ENCODE measurements at regions not wholly inside any gene's neighbourhood (a gene's known extent, or its start where the extent isn't known, plus 50 kb on each side); places are given as distances from the start of the nearest gene placed in this dataset.

DNA sequence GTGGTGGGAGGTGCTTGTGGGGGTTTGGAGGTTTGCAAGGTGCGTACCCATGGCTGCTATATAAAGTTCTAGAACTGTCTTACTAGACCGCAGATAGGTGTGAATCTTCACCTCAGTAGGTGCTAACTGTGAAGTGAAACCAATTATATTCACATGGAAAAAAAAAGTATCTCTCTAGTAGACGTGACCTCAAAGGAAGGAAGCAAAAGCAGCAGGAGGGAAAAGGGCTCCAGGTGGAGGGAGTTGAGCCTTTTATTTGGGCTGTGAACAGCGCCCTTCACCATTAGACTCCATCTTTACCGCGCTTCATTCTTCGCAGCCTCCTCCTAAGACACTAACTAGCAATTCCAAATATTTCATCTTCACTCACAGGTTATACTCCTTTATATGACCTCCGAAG lies 129.8 kb downstream of the TBX19 start:
- H3K36me3 ChIP-seq (ENCODE audit: control insufficient read depth, insufficient read depth, low read length), result no peaks in the 10 kb centered on the region
- no peak overlapping the region for H2BK5ac ChIP-seq (ENCODE audit: low read depth, low read length, poor library complexity, severe bottlenecking)
- BruUV-seq (replicated peaks), result no TSS peak
- H3K79me1 ChIP-seq (ENCODE audit: low read depth in 1 of 2, low read length in 2 of 2), result no peaks in the 10 kb centered on the region
- TF ChIP-seq SMC3 (IDR thresholded peaks at IDR 0.05; ENCODE audit: low read depth, low read length) (no peak), BHLHE40 (IDR thresholded peaks at IDR 0.05; ENCODE audit: low read depth, low read length) (no peak), CHD1 (IDR thresholded peaks at IDR 0.05; ENCODE audit: low read depth, low read length) (no peak)
- TF ChIP-seq, protein P1, sequence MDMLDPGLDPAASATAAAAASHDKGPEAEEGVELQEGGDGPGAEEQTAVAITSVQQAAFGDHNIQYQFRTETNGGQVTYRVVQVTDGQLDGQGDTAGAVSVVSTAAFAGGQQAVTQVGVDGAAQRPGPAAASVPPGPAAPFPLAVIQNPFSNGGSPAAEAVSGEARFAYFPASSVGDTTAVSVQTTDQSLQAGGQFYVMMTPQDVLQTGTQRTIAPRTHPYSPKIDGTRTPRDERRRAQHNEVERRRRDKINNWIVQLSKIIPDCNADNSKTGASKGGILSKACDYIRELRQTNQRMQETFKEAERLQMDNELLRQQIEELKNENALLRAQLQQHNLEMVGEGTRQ (IDR thresholded peaks at IDR 0.05; ENCODE audit: low read depth, low read length), result no peak
- H2AFZ ChIP-seq (replicated peaks; ENCODE audit: low read length, poor library complexity), result no peak overlapping the region
- H3K9me1 ChIP-seq (ENCODE audit: insufficient read depth, low read length), result no peaks in the 10 kb centered on the region
- intact Hi-C loops (cut with micrococcal nuclease), result no loop called here
- in situ Hi-C loops (cut with MboI; ENCODE audit: low sequenced_read_pairs), result no loop called here
- H3K4me1 ChIP-seq (ENCODE audit: control insufficient read depth, insufficient read depth, low read length), result no peaks in the 10 kb centered on the region
- H3K27ac ChIP-seq (ENCODE audit: insufficient read depth, low read length), result no peak overlapping the region
- DNase-seq (no peak), ATAC-seq (ENCODE audit: low read depth) (no peak)
- dilution Hi-C loops (cut with HindIII; ENCODE audit: low sequenced_read_pairs, unreplicated experiment), result no loop called here
- H2BK120ac ChIP-seq (ENCODE audit: low read depth, low read length), result no peak overlapping the region
- H2AK5ac ChIP-seq (ENCODE audit: low read depth, low read length), result no peak overlapping the region
- H3K9me3 ChIP-seq (ENCODE audit: control insufficient read depth, insufficient read depth, low read length), result no peaks in the 10 kb centered on the region
- POLR2A ChIA-PET (ENCODE audit: unreplicated experiment), result no interaction called here
- no peaks in the 10 kb centered on the region for H3K27me3 ChIP-seq (ENCODE audit: control insufficient read depth, insufficient read depth, low read length)
- no peak overlapping the region for H3K18ac ChIP-seq (ENCODE audit: low read depth, low read length)
- 100% methylated on average over 3 of the region's 8 CpGs; no CpG with 5 or more reads in 1 of the 2 experiments for WGBS, 2 experiments (ENCODE audit: extremely low coverage in 2 of 2, insufficient read length in 1 of 2)
- H4K5ac ChIP-seq (ENCODE audit: low read depth, low read length), result no peak overlapping the region
- no peak overlapping the region for H3K56ac ChIP-seq (ENCODE audit: extremely low read depth, insufficient read depth, low read length)
- no peak overlapping the region for H2BK15ac ChIP-seq (ENCODE audit: low read depth, low read length)
- no peak overlapping the region for H2AK9ac ChIP-seq (replicated peaks; ENCODE audit: low read depth, low read length, poor library complexity)
- H3K4me3 ChIP-seq (ENCODE audit: insufficient read depth, low read depth, low read length), result no peak overlapping the region
- H2BK20ac ChIP-seq (ENCODE audit: low read depth, low read length), result no peak overlapping the region
- no peak overlapping the region for H4K8ac ChIP-seq (ENCODE audit: low read depth in 2 of 2, low read length in 2 of 2)
- no peak overlapping the region for H3K23ac ChIP-seq (ENCODE audit: low read depth, low read length)
- no peaks in the 10 kb centered on the region for H4K20me1 ChIP-seq (ENCODE audit: insufficient read depth, low read length)
- no peak overlapping the region for H4K91ac ChIP-seq (ENCODE audit: insufficient read depth, low read depth, low read length)
- no peak overlapping the region for H3K14ac ChIP-seq (replicated peaks; ENCODE audit: low read depth, low read length)
- CTCF ChIA-PET, result no interaction called here
- H3K4me2 ChIP-seq (ENCODE audit: low read depth, low read length), result no peak overlapping the region
- no peak overlapping the region for H3K4ac ChIP-seq (ENCODE audit: low read depth, low read length)
- no peak overlapping the region for H3K9ac ChIP-seq (ENCODE audit: low read depth, low read length)
